HepG2 (cell line): ENCODE measurements at regions not wholly inside any gene's neighbourhood (a gene's known extent, or its start where the extent isn't known, plus 50 kb on each side); places are given as distances from the start of the nearest gene placed in this dataset.
A peak's percentile ranks its signal among the peaks of the same experiment; 100 is the strongest.

Experiments used
- ARHGAP35 ChIP-seq: sonication (generic); formaldehyde crosslinking; IDR thresholded peaks from 2 replicates; pipeline ENCODE4 v1.9.0; 2022; ENCODE audit warnings: mild to moderate bottlenecking, inconsistent platforms, moderate library complexity, missing genetic modification reagents, borderline replicate concordance
- GZF1 ChIP-seq: sonication (generic); formaldehyde crosslinking; IDR thresholded peaks from 2 replicates; pipeline ENCODE4 v1.5.1; 2020; ENCODE audit warnings: mild to moderate bottlenecking, missing genetic modification reagents
- KDM2A ChIP-seq: sonication (generic); formaldehyde crosslinking; IDR thresholded peaks from 2 replicates; pipeline ENCODE4 v1.4.0; 2020; ENCODE audit warnings: low read depth, missing genetic modification reagents, borderline replicate concordance
- MIER2 ChIP-seq: IDR thresholded peaks from 2 replicates; pipeline ENCODE4 v1.6.1; 2016; ENCODE audit warnings: missing biosample characterization, missing genetic modification reagents
- MTF1 ChIP-seq: sonication (generic); formaldehyde crosslinking; IDR thresholded peaks from 2 replicates; pipeline ENCODE4 v1.5.0; 2020; ENCODE audit warnings: missing genetic modification reagents
- NFKBIZ ChIP-seq: IDR thresholded peaks from 2 replicates; pipeline ENCODE4 v1.6.1; 2018; ENCODE audit warnings: missing genetic modification reagents, missing compliant biosample characterization
- PHF8 ChIP-seq: sonication (generic); formaldehyde crosslinking; IDR thresholded peaks from 2 replicates; pipeline ENCODE4 v1.5.0; 2020; ENCODE audit warnings: missing genetic modification reagents
- POGZ ChIP-seq: sonication (generic); formaldehyde crosslinking; IDR thresholded peaks from 2 replicates; pipeline ENCODE4 v1.4.0; 2020; ENCODE audit warnings: mild to moderate bottlenecking, missing genetic modification reagents
- POLR2AphosphoS2 ChIP-seq: IDR thresholded peaks from 2 replicates; pipeline ENCODE4 v1.6.1; 2011; ENCODE audit warnings: low read depth, low read length, improper control_type of control experiment
- RARG ChIP-seq: sonication (generic); formaldehyde crosslinking; IDR thresholded peaks from 2 replicates; pipeline ENCODE4 v1.4.0; 2020; ENCODE audit warnings: low read depth, mild to moderate bottlenecking, missing genetic modification reagents
- SP1 ChIP-seq, 2 experiments: fragments of 450-650 bp in 1 of 2; sonication (generic) in 1 of 2; formaldehyde crosslinking in 1 of 2; IDR thresholded peaks; 2 replicates each; pipeline versions ENCODE4 v1.4.0 to v1.6.1; 2016 to 2020; ENCODE audit warnings: missing genetic modification reagents in 1 of 2
- XBP1 ChIP-seq: sonication (generic); formaldehyde crosslinking; IDR thresholded peaks from 2 replicates; pipeline ENCODE4 v1.5.0; 2020; ENCODE audit warnings: missing genetic modification reagents
- ZFP36L1 ChIP-seq: sonication (generic); formaldehyde crosslinking; IDR thresholded peaks from 2 replicates; pipeline ENCODE4 v1.8.0; 2022; ENCODE audit warnings: mild to moderate bottlenecking, missing genetic modification reagents, moderate library complexity
- ZMYM3 ChIP-seq: sonication (generic); formaldehyde crosslinking; IDR thresholded peaks from 2 replicates; pipeline ENCODE4 v1.5.1; 2020; ENCODE audit warnings: mild to moderate bottlenecking, missing genetic modification reagents
- ZNF232 ChIP-seq: sonication (generic); formaldehyde crosslinking; IDR thresholded peaks from 2 replicates; pipeline ENCODE4 v1.4.0; 2020; ENCODE audit warnings: missing genetic modification reagents, borderline replicate concordance
- ZNF510 ChIP-seq: sonication (generic); formaldehyde crosslinking; IDR thresholded peaks from 2 replicates; pipeline ENCODE4 v1.4.0; 2020; ENCODE audit warnings: low read depth, mild to moderate bottlenecking, missing genetic modification reagents
- ZNF747 ChIP-seq: sonication (generic); formaldehyde crosslinking; IDR thresholded peaks from 2 replicates; pipeline ENCODE4 v1.8.1; 2023; ENCODE audit warnings: missing genetic modification reagents, mild to moderate bottlenecking, borderline replicate concordance
- ZNF879 ChIP-seq: sonication (generic); formaldehyde crosslinking; IDR thresholded peaks from 2 replicates; pipeline ENCODE4 v1.8.1; 2023; ENCODE audit warnings: missing genetic modification reagents
- TF ChIP-seq, protein P1 (sequence below): sonication (generic); formaldehyde crosslinking; IDR thresholded peaks from 2 replicates; pipeline ENCODE4 v1.8.1; 2023; ENCODE audit warnings: missing genetic modification reagents, inconsistent platforms, borderline replicate concordance
- TF ChIP-seq, protein P2 (sequence below): sonication (generic); formaldehyde crosslinking; IDR thresholded peaks from 2 replicates; pipeline ENCODE4 v1.8.1; 2023; ENCODE audit warnings: mild to moderate bottlenecking, missing genetic modification reagents
- TF ChIP-seq, protein P3 (sequence below): sonication (generic); formaldehyde crosslinking; IDR thresholded peaks from 2 replicates; pipeline ENCODE4 v1.5.1; 2020; ENCODE audit warnings: mild to moderate bottlenecking, missing genetic modification reagents
- TF ChIP-seq, protein P4 (sequence below): sonication (generic); formaldehyde crosslinking; IDR thresholded peaks from 2 replicates; pipeline ENCODE4 v1.5.0; 2020; ENCODE audit warnings: missing genetic modification reagents
- TF ChIP-seq, protein P5 (sequence below): IDR thresholded peaks from 2 replicates; pipeline ENCODE4 v1.6.1; 2016

DNA sequence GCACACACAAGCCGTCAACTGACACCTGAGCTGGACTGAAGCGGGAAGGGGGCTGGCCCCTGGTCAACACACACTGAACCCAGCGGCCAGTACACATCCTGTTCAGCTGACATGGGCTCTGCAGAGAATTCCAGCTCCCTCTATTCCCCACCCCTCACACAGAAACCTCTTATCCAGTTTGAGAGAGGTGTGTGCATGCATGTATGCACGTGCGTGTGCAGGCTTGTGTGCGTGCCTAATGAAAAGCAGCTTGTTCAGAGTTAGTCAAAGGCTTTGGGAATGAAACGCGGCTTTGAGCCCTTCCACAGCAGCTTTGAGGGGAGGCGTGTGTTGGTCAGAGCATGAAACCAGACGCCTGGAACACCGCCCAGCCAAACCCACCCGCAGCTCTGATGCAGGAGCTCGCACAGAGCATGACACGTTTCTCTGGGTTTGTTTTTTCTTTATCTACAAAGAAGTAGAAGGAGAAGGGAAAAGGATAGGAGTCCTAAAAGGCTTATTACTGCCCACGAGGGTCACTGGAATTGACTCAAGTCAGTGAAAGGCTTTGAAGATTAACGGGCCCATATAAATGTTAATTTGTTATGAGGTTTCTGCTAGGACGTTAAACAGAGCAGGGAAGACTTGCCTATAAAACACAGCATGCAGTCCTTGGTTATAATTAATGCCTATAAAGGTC is 184.2 kb downstream of the ETS2 start (continued):
- TF ChIP-seq, protein P1, sequence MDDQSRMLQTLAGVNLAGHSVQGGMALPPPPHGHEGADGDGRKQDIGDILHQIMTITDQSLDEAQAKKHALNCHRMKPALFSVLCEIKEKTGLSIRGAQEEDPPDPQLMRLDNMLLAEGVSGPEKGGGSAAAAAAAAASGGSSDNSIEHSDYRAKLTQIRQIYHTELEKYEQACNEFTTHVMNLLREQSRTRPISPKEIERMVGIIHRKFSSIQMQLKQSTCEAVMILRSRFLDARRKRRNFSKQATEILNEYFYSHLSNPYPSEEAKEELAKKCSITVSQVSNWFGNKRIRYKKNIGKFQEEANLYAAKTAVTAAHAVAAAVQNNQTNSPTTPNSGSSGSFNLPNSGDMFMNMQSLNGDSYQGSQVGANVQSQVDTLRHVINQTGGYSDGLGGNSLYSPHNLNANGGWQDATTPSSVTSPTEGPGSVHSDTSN (CRISPR knock-in tag) = no peak
- TF ChIP-seq KDM2A (CRISPR knock-in tag) = peak; percentile 39; the same call in 1 of the 2 replicates
- TF ChIP-seq POLR2AphosphoS2 = no peak
- TF ChIP-seq ZNF510 (CRISPR knock-in tag) = no peak
- TF ChIP-seq MIER2 = peak; percentile 44; the same call in 1 of the 2 replicates
- TF ChIP-seq, protein P2, sequence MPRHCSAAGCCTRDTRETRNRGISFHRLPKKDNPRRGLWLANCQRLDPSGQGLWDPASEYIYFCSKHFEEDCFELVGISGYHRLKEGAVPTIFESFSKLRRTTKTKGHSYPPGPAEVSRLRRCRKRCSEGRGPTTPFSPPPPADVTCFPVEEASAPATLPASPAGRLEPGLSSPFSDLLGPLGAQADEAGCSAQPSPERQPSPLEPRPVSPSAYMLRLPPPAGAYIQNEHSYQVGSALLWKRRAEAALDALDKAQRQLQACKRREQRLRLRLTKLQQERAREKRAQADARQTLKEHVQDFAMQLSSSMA (CRISPR knock-in tag) = no peak
- TF ChIP-seq, protein P3, sequence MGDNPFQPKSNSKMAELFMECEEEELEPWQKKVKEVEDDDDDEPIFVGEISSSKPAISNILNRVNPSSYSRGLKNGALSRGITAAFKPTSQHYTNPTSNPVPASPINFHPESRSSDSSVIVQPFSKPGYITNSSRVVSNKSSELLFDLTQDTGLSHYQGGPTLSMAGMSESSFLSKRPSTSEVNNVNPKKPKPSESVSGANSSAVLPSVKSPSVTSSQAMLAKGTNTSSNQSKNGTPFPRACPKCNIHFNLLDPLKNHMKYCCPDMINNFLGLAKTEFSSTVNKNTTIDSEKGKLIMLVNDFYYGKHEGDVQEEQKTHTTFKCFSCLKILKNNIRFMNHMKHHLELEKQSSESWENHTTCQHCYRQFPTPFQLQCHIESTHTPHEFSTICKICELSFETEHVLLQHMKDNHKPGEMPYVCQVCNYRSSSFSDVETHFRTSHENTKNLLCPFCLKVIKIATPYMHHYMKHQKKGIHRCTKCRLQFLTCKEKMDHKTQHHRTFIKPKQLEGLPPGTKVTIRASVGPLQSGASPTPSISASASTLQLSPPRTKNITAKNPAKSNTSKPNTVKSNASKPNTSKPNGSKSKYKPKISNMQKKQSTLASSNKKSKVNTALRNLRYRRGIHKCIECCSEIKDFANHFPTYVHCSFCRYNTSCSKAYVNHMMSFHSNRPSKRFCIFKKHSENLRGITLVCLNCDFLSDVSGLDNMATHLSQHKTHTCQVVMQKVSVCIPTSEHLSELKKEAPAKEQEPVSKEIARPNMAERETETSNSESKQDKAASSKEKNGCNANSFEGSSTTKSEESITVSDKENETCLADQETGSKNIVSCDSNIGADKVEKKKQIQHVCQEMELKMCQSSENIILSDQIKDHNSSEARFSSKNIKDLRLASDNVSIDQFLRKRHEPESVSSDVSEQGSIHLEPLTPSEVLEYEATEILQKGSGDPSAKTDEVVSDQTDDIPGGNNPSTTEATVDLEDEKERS (CRISPR knock-in tag) = peak; percentile 20; the same call in 1 of the 2 replicates
- TF ChIP-seq GZF1 (CRISPR knock-in tag) = no peak
- TF ChIP-seq ARHGAP35 (CRISPR knock-in tag) = peak; percentile 50; the same call in 1 of the 2 replicates
- 0 out of 2 replicates have a peak, but pooled peaks have one; percentile 23 for TF ChIP-seq NFKBIZ (CRISPR knock-in tag)
- peak; percentile 53; the same call in 1 of the 2 replicates for TF ChIP-seq POGZ
- no peak for TF ChIP-seq ZNF879 (CRISPR knock-in tag)
- peak; percentile 90 for TF ChIP-seq ZMYM3 (CRISPR knock-in tag)
- TF ChIP-seq MTF1 (CRISPR knock-in tag) = no peak
- TF ChIP-seq, protein P4, sequence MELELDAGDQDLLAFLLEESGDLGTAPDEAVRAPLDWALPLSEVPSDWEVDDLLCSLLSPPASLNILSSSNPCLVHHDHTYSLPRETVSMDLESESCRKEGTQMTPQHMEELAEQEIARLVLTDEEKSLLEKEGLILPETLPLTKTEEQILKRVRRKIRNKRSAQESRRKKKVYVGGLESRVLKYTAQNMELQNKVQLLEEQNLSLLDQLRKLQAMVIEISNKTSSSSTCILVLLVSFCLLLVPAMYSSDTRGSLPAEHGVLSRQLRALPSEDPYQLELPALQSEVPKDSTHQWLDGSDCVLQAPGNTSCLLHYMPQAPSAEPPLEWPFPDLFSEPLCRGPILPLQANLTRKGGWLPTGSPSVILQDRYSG (CRISPR knock-in tag) = no peak
- peak; percentile 93; the same call in 1 of the 2 replicates for TF ChIP-seq ZNF232 (CRISPR knock-in tag)
- no peak for TF ChIP-seq RARG
- TF ChIP-seq ZNF747 (CRISPR knock-in tag) = 0 out of 2 replicates have a peak, but pooled peaks have one; percentile 58
- no peak for TF ChIP-seq SP1 (IDR thresholded peaks at IDR 0.05)
- TF ChIP-seq SP1 (CRISPR knock-in tag; IDR thresholded peaks at IDR 0.05) = peak; percentile 26; the same call in 1 of the 2 replicates
- TF ChIP-seq, protein P5, sequence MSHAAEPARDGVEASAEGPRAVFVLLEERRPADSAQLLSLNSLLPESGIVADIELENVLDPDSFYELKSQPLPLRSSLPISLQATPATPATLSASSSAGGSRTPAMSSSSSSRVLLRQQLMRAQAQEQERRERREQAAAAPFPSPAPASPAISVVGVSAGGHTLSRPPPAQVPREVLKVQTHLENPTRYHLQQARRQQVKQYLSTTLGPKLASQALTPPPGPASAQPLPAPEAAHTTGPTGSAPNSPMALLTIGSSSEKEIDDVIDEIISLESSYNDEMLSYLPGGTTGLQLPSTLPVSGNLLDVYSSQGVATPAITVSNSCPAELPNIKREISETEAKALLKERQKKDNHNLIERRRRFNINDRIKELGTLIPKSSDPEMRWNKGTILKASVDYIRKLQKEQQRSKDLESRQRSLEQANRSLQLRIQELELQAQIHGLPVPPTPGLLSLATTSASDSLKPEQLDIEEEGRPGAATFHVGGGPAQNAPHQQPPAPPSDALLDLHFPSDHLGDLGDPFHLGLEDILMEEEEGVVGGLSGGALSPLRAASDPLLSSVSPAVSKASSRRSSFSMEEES (CRISPR knock-in tag) = peak; percentile 77
- TF ChIP-seq XBP1 (CRISPR knock-in tag) = no peak; the same call in 1 of the 2 replicates
- 0 out of 2 replicates have a peak, but pooled peaks have one; percentile 28 for TF ChIP-seq PHF8 (CRISPR knock-in tag)
- peak; percentile 56 for TF ChIP-seq ZFP36L1 (CRISPR knock-in tag)
